ENCODE measurements at regions not wholly inside any gene's neighbourhood (a gene's known extent, or its start where the extent isn't known, plus 50 kb on each side); places are given as distances from the start of the nearest gene placed in this dataset.

GRCh38 chr10:36538953-36539586, 586.3 kb upstream of the ANKRD30A start (continued):
- TF ChIP-seq EP300 (IDR thresholded peaks at IDR 0.05; ENCODE audit: borderline replicate concordance in 1 of 2, low read depth in 2 of 2, low read length in 2 of 2) (no peak), RNF2 (IDR thresholded peaks at IDR 0.05; ENCODE audit: borderline replicate concordance, low read depth, low read length, missing control alignments, poor library complexity, severe bottlenecking) (no peak), GTF2F1 (IDR thresholded peaks at IDR 0.05; ENCODE audit: borderline replicate concordance, low read depth, low read length) (no peak)
